GM08714 (cell line): ENCODE measurements at regions not wholly inside any gene's neighbourhood (a gene's known extent, or its start where the extent isn't known, plus 50 kb on each side); places are given as distances from the start of the nearest gene placed in this dataset.
"Not testable (repeated sequence)": the region's sequence is repeated elsewhere in the genome, so short reads cannot be mapped to it uniquely, and the experiment has no call there.

Experiments
- H3K4me3 ChIP-seq: fragments of 200-500 bp; sonication (Bioruptor generic); 2 replicates; pipeline ENCODE4 v1.5.1; 2014; ENCODE audit warnings: mild to moderate bottlenecking, low read length, inconsistent platforms
- ZNF274 ChIP-seq: IDR thresholded peaks from 2 replicates; pipeline ENCODE4 v1.6.1; 2012; ENCODE audit warnings: mild to moderate bottlenecking, low read depth, low read length

DNA sequence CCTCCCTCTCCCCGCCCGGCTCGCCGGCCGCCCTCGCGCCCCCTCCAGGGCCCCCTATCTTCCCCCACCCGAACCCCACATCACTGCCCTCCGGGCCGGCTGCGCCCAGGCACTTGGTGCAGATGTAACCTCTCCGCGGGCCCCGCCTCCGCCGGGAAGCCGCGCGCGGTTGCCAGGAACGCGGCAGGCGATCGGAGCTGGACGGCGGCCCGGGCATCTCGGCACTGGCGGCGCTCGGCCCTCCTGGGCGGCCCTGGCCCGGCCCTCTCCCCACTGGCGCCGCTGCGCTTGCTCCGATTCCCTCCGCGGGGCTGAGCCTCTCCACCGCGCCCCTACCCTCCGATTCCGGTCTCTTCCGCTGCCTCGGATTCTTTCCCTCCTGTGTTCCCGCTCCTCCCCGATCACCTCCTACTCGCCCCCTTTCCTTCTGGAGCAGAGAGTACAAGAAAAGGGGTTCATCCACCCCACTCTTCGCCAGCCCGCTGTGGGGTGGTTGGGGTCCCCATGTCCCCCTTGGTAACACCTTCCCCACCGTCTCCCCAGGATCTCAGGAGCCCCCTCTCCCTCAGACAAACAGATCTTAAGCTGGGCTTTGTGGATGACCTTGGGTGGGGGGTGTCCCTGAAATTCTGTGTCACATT, 70.6 kb downstream of the C9orf50 start:
- TF ChIP-seq ZNF274 = no peak

DNA sequence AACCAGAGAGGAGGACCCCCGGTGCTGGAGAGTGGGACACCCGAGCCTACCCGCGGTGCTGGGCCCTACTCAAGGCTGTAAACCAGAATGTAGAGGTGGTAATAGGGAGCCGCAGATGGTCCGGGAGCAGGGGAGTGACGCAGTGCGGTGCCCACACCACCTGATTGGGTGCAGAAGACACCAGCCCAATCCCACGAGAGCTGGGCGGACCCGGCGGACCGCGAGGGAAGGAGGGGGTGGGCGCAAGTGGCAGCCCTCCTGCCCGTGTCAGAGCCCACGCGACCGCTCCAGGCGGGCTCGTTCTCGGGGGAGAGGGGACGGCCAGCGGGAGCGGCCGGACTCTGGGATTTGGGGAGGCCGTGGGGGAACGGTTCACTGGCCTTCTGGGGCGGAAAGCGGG, 71.2 kb downstream of the C9orf50 start:
- no peak for TF ChIP-seq ZNF274
- no peak overlapping the region for H3K4me3 ChIP-seq

More for the DNA sequence above, 70.6 kb downstream of the C9orf50 start:
- H3K4me3 ChIP-seq = no peak overlapping the region

DNA sequence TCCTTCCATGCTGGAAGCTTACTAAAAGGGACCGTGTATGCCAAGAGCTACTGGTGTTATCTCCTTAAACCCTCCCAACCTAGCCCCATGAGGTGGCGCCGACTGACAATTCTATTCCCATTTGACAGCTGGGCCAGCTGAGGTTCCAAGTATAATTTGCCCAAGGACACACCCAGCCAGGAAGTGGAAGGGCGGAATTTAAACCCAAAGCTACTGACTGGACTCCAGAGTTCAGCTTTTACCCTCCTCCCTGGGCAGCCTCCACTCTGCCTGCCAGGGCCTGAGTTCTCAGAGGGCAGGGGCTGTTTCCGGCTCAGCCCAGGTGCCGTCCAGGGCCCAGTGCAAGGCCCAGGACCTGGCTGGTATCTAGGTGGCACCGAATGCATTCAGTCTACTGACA, 71.8 kb downstream of the C9orf50 start:
- H3K4me3 ChIP-seq = no peak overlapping the region
- TF ChIP-seq ZNF274 = no peak

DNA sequence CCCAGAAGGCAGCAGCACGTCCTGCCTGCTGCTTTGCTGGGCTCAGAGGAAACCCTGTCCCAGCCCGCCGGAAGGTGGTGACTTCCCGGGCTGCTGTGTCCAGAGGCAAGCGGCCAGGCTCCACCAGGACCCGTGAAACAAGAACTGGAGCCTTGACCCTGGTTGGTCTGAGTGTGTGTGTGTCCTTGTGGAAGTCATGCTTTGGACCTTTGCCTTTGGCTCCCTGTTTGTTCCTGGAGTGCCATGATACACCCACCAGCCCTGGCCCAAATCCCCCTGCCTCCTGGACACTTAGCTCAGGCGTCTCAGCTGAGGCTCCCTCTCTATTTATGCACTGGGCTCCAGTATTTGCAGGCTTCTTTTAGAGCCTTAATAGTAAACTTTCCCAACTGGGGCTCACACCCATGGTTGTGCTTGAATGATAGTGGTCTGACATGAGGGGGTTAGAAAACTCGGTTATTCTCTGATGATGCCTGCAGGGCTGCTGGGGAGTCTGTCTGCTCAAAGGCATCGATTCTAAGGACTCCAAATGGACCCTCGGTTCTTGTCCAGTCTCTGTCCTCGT, 72.2 kb downstream of the C9orf50 start:
- no peak overlapping the region for H3K4me3 ChIP-seq
- no peak for TF ChIP-seq ZNF274

GRCh38 chr9:129547869-129548570, 72.9 kb downstream of the C9orf50 start:
- no peak overlapping the region for H3K4me3 ChIP-seq
- no peak for TF ChIP-seq ZNF274

- H3K4me3 ChIP-seq = no peak overlapping the region
- TF ChIP-seq ZNF274 = no peak
Measured at GRCh38 chr9:129547063-129547462, 73.8 kb downstream of the C9orf50 start.

DNA sequence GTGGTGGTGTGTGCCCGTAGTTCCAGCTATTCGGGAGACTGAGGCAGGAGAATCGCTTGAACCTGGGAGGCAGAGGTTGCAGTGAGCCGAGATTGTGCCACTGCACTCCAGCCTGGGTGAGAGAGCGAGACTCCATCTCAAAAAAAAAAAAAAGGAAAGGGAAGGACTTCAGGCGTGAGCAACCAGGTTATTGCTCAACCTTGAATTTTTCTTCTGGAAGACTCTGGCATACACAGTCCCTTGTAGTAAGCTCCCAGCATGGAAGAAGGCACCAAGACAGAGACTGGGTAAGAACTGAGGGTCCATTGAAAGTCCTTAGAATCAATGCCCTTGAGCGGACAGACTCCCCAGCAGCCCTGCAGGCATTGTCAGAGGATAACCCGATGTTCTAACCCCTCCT, 75.0 kb downstream of the C9orf50 start:
- H3K4me3 ChIP-seq = not testable (repeated sequence)

GRCh38 chr9:129544761-129545160, 76.1 kb downstream of the C9orf50 start:
- H3K4me3 ChIP-seq = no peak overlapping the region
- no peak for TF ChIP-seq ZNF274

DNA sequence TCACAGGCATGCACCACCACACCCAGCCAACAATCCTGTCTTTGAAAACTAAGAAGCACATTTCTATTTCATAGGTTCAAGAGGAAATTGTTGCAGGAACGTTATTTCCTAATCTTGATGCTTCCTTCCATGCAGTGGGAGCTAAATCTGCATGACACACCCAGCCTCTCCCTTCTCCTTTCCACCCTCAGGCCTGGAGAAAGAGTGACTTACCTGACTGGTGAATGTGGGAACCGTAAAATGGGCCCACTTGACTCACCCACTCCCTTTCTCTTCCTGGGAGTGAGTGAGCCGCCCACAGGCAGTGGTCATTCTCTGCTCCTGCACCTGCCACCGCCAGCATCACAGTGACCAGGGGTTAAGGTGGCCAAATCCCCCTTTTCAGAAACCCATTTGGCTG, 78.2 kb downstream of the C9orf50 start:
- TF ChIP-seq ZNF274 = no peak
- no peak overlapping the region for H3K4me3 ChIP-seq

- H3K4me3 ChIP-seq = no peak overlapping the region
- TF ChIP-seq ZNF274 = no peak
Measured at GRCh38 chr9:129541270-129541669, 79.6 kb downstream of the C9orf50 start.

DNA sequence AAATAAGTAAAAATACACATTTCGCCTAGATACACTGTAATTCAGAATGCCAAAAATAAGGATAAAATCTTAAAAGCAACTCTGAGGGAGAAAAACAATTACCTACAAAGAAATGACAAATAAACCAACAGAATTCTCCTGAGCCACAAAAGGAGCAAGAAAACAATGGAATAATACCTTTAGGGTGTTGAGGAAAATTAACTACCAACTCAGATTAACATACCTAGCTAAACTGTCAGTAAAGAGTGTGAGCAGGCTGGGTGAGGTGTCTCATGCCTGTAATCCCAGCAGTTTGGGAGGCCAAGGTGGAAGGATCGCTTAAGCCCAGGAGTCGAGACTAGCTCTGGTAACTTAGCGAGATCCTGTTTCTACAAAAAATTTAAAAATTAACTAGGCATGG, 81.5 kb downstream of the C9orf50 start:
- no peak for TF ChIP-seq ZNF274
- H3K4me3 ChIP-seq = no peak overlapping the region

- not testable (repeated sequence) for H3K4me3 ChIP-seq
Measured at GRCh38 chr9:129531860-129532402, 89.0 kb downstream of the C9orf50 start.

- not testable (repeated sequence) for H3K4me3 ChIP-seq
Measured at GRCh38 chr9:129527955-129528354, 92.9 kb downstream of the C9orf50 start.

- no peak overlapping the region for H3K4me3 ChIP-seq
- no peak for TF ChIP-seq ZNF274
Measured at GRCh38 chr9:129525656-129526196, 95.2 kb downstream of the C9orf50 start.
